OCI-LY3 (cell line): ENCODE measurements at regions not wholly inside any gene's neighbourhood (a gene's known extent, or its start where the extent isn't known, plus 50 kb on each side); places are given as distances from the start of the nearest gene placed in this dataset.

ENCODE experiments used
- CTCF ChIP-seq: fragments of 200-600, 300-600 bp; sonication (generic); IDR thresholded peaks from 2 replicates; pipeline ENCODE4 v1.5.1; 2014; ENCODE audit warnings: antibody characterized with exemption, low read length, low read depth
- EZH2phosphoT487 ChIP-seq: fragments of 200-600 bp; shearing (Covaris generic); IDR thresholded peaks from 2 replicates; pipeline ENCODE4 v1.6.1; 2018; ENCODE audit warnings: antibody characterized with exemption, mixed run types, low read depth

- no peak for TF ChIP-seq CTCF
- TF ChIP-seq EZH2phosphoT487, result no peak
These were observed 109.4 kb upstream of the C7orf33 start for GRCh38 chr7:148481147-148481526.
